GM18498 (cell line): ENCODE measurements at regions not wholly inside any gene's neighbourhood (a gene's known extent, or its start where the extent isn't known, plus 50 kb on each side); places are given as distances from the start of the nearest gene placed in this dataset.
"Not testable (repeated sequence)": the region's sequence is repeated elsewhere in the genome, so short reads cannot be mapped to it uniquely, and the experiment has no call there.

ENCODE experiments used
- ATAC-seq: cut with Tn5 transposase; IDR thresholded peaks from one replicate; pipeline ENCODE4 v1.9.1; 2021; ENCODE audit warnings: mild to moderate bottlenecking, moderate library complexity; ENCODE audit not compliant: unreplicated experiment

DNA sequence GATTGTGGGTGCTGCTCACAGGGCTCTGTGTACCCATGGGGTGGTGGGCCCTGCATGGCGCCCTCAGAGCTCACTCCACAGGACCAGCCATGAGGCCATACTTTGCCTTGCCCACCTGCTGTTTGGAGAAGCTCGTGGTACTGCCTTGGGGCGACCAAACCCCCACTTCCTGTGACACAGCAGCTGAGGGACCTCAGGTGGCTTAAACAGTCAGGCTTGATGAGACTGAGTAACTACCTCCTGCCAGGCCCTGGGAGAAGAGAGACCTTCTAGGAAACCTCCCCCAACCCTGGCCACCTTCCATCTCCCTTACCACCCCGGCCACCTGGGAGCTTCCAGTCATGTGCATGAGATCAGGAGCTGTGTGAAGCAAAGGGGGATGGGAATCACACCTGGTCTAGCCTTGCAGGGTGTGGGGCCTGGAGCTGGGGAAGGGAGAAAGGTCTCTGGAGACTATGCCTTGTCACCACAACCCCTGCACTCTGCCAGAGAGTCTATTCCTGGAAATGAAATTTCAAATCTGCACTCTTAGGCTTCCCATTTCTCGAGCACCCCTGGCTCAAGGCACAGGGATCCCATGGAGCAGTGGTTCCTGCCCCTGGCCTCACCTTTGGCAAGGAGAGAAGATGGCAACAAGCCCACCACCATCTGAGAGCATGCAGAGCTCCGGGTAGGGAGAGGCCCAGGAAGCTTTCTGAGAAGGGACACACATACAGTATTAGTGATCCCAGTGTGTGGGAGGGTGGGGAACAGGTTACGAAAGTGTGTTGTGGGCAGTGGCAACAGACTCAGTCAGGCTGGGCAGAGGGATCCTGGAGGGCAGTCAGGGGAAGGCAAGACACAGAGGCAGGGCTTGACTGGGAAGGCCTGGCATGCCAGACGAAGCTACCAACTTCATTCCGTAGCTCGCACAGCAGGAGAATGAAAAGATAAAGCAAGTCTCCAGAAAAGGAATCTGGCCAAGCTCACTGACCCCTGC lies 125.0 kb downstream of the URI1 start:
- no peak for ATAC-seq

DNA sequence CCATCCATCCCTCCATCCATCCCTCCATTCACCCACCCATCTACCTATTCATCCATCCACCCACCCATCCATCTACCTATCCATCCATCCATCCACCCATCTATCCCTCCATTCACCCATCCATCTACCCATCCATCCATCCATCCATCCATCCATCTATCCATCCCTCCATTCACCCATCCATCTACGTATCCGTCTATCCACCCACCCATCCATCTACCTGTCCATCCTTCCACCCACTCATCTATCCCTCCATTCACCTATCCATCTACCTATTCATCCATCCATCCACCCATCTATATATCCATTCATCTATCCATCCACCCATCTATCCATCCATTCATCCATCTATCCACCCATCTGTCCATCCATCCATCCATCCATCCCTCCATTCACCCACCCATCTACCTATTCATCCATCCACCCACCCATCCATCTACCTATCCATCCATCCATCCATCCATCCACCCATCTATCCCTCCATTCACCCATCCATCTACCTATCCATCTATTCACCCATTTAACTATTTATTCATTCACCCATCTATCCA lies 126.0 kb downstream of the URI1 start:
- not testable (repeated sequence) for ATAC-seq

DNA sequence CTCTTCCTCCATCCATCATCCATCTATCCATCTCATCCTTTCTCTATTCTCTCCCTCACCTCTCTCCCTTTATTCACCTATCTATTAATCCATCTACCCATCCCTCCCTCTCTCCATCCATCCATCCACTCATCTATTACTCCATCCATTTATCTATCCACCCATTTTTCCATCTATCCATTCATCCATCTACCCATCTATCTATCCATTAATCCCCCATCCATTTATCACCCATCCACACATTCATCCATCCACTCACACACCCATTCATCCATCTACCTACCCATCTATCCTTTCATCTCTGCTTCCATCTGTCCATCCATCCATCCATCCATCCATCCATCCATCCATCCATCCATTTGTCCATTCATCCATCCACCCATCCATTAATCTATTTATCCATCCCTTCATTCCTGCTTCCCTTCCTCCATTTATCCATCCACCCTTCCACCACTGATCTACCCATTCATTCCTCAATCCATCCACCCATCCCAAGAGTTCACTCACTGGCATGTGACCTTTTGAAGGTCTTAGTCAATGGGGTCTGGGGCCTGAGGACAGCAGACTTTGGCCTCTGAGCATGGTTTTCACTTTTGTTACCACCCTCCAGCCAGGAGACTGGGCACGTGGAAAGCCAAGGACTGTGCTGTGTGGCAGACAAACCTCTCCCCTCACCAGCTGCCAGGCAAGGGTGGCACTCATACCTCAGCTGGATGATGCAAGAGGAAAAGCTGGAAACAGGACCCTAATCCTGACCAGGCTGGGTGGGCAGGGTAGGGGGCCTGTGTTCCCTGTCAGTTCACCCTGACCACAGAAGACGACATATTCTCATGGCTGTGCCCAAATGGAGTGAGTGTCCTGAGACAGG lies 126.7 kb downstream of the URI1 start:
- ATAC-seq: no peak

DNA sequence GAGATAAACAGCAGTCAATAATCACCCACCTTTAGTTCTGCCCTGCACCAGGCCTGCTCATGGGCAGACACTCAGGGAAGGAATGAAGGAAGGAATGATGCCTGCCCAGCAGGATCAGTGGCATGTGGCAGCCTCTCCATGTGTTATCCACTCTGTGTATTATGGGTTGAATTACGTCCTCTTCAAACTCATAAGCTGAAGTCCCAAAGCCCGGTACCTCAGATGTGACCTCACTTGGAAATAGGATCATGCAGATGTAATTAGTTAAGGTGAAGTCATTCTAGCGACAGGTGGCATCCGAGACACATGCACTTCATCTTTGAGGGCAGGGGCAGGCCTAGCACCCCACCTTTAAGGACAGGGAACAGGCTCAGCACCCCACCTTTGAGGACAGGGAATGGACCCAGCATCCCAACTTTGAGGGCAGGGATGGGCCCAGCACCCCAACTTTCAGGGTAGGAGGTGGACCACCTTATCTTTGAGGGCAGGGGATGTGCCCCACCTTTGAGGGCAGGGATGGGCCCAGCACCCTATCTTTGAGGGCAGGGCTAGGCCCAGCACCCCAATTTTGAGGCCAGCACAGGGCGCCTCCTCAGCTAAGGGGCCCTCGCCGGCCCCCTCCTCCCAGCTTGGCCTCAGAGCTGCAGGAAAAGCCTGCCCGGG lies 127.6 kb downstream of the URI1 start:
- no peak for ATAC-seq

DNA sequence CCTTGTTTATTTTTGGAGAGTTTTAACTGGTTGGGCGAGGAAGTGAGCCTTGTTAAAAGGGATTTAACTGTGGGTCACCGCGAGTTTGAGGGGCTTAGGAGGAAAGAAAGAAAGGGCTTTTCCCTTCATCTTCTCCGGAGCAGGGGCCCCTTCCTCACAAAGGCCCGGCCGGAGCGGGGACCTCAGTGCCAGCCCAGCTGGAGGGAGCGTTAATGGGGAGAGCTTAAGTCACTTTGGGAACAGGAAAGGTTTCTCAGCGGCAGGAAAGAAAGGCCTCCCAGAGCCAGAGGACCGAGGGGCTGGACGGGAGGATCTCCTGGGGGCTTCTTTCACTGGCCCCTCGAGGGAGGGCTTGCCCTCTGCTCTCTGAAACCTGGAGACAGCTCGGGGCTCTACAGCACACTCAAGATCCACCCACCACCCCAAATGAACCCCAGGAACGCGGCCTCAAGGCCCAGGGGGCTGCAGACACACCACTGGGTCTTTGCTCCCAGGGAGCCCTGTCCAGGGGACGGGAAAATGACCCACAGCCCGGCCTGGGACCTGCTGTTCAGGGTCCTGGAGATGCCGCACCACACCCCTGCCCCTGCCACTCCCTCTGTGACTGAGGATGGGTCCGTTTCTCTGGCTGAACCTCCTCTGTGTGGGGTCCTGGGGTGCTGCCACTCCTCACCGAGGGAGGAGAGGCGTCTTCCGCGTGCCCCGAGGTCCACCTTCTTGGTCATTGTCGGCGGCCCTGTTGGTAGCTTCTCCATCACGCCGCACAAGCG lies 128.3 kb downstream of the URI1 start:
- no peak for ATAC-seq

DNA sequence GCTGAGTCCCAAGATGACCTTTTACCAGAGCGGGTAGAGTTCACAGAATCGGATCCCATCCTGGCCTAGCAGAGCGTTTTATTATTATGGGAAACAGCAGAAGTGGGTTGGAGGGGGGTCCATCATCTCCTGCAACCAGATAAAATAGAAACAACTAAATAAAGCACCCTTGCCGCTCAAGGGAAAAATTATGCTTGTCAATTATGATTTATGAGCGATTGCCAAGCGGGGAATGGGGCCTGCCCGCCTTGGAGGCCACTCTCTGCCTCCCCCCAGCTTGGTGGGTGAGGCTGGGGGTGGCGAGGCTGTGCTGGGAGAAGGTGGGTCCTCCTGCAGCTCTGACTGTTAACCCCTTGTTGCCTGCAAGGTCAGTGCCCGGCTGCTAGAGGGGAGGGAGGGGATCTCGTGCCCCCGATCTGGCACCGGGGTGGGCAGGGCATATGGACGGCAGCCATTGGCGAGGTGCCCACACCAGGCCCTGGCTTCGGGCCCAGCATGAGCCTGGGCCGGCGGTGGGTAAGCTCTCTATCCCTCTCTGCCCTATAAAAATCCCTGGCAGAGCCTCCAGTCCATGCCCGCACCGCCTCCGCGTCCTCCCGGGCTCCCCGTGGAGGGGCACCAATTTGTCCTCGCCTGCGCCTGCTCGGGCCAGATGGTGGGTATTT lies 129.1 kb downstream of the URI1 start:
- no peak for ATAC-seq

DNA sequence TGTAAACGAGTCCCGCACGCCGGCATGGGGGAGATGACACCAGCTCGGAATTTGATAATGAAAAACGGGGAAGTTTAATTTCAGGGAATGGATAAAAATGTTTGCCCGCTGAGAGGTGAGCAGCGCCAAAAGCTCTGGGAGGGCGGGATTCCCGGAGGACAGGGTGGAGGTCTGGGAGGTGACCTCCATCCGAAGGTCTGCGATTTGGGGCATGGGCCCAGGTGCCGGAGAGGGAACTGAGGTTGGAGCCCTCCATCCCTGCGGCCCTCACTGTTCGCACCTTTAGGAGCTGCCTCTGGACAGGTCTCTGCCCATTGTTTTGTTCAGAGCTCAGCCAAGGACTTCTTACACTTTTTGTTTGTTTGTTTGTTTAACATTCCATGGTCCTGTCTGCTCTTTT lies 129.8 kb downstream of the URI1 start:
- no peak for ATAC-seq

DNA sequence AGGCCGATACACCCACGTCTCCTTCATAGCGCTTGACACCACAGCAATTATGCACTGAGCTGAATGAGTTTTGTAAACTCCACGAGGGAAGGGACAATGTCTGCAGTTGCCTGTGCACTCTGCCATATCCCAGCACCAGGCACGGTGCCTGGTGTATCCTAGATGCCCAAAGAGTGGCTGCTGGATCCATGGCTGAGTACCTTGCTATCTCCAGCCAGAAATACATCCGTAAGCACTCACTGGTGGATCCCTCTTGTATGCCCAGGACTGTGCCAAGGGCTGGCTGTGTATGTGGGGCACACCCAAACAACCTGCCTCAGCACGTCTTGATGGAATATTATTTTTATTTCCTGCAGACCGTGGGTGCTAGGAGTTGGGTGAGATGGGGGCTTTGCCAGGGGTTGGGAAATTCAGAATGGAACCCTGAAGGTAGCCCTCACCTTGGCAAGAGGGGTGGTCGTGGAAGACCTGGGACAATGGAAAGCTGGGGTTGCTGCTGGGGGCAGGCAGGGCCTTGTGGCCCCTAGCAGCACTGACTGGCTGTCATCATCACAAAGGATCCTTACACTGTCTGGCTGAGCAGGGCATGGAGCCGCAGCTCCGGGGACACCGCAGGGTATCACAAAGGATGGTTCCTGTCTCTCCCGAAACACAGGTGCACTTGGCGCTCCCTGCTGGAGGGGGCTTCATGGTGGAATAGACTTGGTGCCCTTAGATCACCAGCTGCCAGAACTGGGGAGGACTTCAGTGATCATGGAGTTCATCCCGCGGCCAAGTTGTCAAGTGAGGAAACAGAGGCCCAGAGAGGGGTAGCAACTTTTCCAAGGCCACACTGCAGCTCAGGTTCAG lies 131.3 kb downstream of the URI1 start:
- no peak for ATAC-seq

DNA sequence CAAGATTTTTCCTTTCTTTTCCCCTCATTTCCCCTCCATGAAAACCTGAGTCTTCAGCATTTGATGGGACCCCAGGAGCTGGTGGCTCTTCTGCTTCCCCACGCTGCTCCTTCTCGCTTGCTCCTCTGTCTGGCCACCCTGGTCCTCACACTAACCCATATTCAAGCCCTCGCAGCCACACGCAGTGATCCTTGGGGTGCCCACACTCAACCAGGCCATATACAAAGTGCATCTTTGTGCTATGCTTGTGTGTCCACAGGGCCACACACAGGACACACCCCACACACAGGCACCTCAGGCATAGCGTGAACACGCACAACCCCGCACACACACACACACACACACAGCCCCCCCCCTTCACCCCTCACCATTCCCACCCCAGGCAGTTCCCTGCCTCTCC lies 132.1 kb downstream of the URI1 start:
- no peak for ATAC-seq

DNA sequence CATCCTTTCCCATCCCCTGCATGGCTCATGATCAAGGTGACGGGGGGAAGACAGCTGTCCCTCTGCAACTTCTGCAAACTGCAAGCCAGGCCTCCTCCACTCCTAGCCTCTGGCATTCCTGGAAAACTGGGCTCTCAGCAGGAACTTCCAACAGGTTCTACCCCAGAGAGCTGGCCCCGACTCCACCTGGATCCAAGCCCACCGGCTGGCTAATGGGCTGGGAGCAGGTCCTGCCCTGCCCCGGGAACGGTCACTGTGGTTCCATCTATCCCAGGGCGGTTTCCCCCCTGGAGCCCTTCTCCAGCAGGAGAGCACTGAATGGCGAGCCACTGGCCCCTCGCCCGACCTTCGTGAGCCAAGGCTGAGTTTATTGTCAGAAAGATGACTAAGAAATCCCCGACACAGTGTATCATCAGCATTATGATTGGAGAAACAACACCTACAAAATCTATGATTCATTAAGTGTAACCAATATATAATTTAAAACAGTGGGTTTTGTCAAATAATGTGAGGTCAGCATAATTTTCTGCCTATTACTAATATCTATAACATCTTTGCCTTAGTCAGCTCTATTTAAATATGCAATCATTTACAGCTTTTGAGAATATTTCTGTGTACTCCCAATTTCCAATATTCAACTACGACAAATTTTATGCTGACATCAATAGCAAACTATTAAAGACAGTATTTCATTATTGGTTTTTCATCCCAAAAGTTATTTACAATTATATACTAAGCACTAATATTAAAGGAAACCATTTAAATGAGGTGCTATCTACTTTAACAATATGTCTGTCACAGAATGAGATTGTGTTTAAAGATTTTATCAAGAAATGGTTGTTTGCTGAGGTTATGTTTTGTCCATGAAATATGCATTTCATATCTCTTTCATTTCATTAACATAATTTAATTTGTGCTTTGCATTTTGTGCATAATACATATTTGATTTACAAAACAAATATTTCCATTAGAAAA lies 133.0 kb downstream of the URI1 start:
- ATAC-seq: no peak

DNA sequence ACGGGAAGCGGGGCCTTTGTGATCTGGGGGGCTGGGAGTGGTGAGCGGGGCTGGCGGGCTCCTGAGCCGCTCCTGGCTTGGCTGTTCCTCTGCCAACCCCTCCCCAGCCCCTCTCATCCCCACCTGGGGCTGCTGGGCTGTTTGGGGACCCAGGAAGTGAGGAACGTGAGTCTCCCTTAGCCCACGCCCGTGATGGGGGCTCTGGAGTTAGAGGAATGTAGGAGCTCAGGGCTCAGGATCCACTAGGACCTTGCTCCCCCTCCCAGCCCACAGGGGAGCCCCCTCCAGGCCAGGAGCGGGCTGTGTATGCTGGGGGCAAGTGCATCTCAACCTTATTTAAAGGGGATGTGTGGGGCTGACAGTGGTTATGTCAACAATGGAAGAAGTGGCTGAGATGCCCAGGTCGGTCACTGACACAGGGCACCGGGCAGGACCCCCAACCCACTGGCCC lies 134.1 kb downstream of the URI1 start:
- ATAC-seq: no peak

DNA sequence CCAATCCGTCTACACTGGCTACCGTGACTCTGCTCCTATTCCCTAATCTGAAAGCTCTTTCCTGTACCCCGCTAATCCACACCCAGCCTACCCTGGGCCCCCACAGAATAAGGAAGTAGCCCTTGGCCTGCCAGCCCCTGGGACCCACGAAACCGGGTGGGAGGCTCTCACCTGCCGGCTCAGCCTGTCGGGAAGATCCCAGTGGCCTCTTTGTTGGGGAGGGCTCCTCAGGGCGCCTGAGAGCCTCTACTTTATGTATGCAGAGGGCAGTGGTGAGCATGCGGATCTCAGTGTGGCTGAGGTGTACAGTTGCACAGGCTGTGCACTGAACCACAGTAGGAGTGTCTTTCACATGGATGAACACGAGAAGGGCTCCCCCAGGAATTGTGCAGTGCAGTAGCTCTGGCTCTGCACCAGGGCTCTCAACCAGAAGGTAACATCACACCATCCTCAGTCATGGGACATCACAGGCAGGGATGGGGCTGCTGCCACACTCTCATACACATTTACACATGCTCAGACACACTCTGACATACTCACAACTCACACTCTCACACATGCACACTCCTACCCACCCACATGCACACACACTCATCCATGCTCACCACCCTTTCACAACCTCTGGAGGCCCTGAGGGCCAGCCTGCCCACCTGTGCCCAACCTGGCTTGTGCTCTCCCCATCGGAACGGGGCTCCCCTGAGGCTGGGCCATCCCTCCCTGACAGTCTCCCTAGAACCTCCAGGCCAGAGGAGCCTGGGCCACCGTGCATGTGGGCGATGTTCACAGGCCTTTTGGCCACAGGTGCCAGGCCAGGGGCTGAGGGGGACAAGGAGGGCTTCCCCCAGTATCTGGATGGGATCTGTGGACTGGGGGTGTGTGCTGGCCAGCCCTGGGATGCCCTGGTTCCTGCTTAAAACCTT lies 135.0 kb downstream of the URI1 start:
- no peak for ATAC-seq

DNA sequence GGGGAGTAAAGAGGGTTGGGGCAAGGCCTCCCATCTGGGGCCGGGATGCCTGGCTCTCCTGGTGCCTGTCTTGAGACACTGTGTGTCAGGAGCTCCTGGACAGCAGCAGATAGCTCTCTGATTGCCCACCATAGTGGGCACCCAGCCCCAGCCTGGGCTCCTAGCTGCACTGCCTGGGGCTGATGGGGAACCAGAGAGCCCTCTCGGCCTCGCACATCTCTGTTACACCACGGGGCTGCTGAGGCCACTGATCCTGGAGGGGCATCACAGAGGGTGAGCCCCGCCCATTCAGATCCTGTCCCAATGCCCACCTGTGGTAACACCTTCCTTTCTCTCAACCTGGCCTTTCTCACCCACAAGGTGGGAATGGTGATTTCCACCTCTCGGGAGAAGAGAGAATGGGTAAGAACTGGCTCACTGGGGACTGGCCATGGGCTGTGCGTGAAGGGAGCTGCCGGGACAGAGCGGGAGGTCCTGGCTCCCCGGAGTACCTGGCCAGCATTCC lies 135.9 kb downstream of the URI1 start:
- no peak for ATAC-seq

DNA sequence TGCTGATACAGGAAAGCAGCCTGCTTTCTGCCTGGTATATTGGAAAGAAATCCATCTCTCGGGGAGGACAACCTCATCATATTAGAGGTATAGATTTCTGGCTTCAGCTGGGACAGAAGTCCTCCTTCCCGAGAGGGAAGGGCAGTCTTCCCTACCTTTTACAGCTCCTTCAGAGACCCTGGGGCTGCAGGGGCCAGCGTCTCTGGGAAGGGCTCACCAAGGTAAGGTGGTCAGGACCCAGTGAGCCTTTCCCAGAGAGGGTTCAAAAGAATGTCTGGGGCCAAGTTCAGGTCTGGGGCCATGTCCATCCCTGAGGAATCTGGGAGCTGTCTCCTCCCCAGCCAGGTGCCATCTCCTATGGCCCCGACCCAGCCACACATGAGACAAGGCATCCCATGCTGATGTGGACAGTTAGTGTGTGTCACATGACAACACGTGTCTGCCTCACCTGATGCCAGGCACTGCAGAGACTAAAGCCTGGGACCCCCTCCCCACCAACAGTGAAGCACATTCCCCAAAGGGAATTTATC lies 136.4 kb downstream of the URI1 start:
- ATAC-seq: no peak

DNA sequence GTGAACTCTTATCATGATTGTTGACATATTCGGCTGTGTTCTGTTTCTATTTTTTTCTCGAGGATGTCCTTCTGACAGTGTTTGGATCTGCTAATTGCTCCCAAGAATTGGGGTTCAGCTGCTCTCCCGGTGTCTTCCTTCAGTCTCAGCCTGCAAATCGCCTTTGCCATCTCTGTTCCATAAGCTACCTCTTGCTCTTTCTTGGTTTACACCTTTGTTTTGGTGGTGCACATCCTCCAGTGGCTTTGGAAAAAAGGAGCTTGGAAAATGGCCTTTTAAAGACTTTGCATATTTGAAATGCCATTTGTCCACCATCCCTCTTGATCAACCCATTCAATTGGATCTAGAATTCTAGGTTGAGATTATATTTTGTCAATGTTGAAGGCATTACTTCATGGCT lies 137.2 kb downstream of the URI1 start:
- ATAC-seq: no peak

DNA sequence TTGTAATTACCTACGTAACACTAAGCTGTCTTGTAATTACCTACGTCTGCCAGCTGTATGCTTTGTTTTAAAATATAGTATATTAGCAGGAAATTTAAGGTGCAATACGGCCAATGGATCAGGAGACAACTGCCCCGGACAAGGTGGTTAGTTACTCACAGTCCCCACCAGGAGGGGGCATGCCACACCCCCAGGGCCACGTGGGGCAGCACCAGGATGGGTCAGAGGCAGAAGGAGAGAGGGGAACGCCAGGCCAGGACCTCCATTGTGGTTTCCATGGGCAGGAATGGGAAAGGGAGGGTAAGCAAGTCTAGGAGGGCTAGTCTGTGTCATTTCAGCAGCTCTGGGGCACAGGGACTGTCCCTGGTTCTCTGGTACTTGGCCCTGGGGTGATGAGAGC lies 140.1 kb downstream of the URI1 start:
- no peak for ATAC-seq
